ELF-1 (cell line): ENCODE measurements at regions not wholly inside any gene's neighbourhood (a gene's known extent, or its start where the extent isn't known, plus 50 kb on each side); places are given as distances from the start of the nearest gene placed in this dataset.

Experiments used
- DNase-seq: peaks from one replicate; pipeline ENCODE4 v3.0.0-alpha.2; 2016; ENCODE audit warnings: low read depth, low spot score

DNA sequence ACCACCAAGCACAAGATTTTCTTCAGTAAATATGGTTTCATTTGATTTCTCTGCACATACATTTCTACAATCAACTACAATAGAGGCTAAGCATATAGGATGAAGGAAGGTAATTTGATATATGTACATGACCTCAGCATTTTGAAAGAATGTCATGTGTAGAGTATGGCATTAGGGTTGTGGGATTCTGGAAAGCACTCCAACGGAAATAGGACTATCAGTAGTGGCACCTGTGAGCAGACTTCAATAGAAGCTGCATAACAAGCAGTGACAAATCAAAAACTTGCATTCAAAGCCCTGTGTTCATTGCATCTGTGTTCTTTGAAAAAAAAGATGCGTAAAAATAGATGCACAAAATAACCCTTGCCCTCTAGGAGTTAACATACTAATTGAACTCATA lies 57.5 kb upstream of the EYA4 start:
- no peak for DNase-seq

DNA sequence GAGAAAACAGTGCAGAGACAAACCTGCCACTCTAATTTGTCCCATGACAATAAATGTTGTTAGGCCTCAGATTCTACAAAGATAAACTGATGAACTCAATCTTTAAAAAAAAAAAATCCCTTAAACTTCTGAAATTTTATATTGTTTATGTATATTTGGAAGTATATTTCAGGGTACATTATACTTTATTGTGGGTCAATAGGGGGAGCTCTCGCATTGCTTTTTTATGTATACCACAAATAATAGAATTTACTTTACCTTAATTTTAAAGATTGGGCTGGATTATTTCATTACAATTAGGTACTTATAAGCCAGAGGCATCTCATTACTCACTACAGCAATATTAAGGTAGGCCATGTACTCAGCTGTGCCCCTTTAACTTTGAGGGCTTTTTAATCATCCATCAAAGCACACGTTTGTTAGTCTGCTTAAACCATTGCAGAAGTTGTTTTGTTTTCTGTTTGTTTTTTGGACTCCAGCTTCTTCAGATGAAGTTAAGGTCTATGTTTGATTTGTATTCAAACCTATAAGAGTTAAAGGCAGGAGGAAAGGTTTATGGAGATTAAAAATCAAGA lies 56.3 kb upstream of the EYA4 start:
- no peak for DNase-seq

DNA sequence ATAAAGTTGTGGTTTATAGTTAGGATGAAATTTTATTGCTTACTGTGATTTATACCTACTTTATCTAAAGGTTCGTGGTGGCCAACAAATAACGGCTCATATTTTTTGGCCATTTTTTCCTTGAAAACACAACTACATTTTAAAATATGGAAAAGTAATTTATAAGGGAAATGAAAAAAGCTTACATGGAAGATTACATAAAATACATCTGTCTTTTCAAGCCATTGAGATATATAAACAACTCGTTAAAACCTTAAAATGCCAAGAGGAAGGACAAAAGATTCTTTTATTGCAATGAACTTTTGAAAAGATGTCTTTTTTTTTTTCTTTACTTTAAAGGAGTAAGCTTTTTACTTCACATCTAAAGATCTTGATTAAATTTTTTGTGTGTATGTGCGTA lies 55.4 kb upstream of the EYA4 start:
- DNase-seq: no peak

DNA sequence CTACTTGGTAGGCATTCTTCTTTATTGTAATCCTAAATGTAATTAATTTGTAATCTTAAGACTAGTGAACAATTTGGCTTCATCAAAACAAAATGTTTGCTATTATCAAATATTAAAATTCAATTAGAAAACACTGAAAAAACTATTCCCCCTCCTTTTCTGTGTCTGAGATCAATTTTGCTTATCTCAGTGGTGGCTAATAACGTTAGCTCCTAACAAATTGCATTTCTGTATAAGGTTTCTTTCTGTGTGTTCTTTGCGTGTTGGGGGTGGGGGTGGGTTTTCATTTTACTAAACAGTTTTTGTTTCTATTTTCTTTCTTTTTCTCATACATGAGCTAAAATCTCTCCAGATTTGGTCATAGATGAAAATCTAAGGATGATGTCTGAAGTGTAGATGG lies 54.0 kb upstream of the EYA4 start:
- no peak for DNase-seq

DNA sequence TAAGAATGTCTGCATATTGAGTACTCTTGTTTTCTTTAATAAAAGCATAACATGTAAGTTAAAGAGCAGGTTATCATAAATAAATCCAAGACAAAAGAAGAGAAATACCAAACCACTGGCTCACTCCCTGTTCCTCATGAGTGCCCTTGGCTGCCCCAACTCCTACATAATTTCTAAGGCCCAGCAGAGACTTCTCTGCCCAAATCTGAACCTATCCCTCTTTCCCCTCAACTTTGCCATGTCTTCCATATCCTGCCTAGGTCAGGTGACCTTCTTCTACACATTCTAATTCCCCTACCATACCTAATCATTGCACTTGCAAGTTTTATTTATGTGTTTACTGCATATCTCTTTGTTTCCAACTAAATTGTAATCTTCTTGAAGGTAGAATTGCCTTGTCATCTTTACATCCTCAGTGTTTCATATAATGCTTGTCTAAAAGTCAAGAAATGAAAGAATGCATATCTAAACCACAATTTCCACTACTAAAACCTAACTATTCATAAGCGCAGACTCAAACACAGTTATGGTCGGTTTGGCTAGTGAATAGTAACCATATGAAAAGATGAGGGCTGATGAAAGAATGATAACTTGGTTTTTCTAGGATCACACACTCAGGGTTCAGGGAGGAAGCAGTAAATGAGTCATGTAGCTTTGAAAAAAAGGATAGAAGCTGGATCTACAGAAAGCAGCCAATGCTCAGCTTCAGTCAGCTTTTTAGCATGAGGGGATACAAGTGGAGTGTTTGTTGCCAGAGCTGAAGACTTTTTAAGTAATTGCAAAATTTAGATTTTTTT lies 53.3 kb upstream of the EYA4 start:
- DNase-seq: no peak

DNA sequence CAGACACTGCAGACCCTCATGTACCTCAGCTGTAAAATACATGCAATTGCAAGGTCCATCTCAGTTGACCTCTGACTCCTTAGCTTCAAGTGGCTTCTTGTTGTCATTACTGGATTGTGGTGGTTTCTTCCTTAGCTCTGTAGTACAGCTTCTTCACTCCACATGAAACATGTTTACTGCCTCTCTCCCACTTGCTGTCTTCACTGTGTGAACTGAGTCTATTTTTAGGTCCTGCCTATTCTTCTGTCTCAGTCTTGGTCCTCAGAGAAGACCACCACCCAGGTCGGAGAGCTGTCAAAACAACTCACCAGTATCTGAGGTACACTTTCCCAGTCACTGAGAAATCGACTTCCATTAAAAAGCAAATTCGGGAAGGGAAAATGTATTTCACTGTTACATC lies 50.2 kb upstream of the EYA4 start:
- DNase-seq: no peak

DNA sequence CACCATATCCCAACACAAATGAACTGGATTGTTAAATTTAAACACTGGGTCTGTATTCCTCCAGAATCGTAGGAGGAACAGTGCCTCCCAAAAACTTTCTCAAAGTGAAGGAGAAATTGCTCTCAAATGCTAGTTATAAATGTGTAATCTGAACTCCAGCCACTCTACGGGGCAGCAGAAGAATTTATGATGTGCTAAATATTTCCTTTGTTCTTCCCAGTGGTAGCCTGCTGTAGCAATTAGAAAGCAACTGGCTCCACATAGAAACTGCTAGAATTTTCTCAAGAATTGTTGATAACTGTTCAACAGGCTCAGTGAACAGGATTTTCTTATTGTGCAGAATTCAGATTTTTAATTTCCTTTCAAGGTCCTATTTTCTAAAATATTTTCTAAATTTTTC lies 49.8 kb upstream of the EYA4 start:
- no peak for DNase-seq
